Calu3 (cell line): ENCODE measurements at regions not wholly inside any gene's neighbourhood (a gene's known extent, or its start where the extent isn't known, plus 50 kb on each side); places are given as distances from the start of the nearest gene placed in this dataset.

Experiments
- BruUV-seq: library from RNA; stranded (reverse); fragments of 400-500 nt; replicated peaks from 2 replicates; lab custom pipeline; 2021; lab: Mats Ljungman, UMichigan
- CTCF ChIA-PET: fragments of 300-600 bp; sonication (Branson Sonifier 250); formaldehyde crosslinking; loops from one replicate; lab custom pipeline; 2022; ENCODE audit warnings: antibody characterized with exemption; lab: Charles Lee
- DNase-seq: peaks from one replicate; pipeline ENCODE4 v3.0.0; 2022
- H3K27ac Mint-ChIP-seq: one replicate; pipeline ENCODE4 v1.8.0; 2022; ENCODE audit warnings: mixed read lengths; ENCODE audit not compliant: unreplicated experiment
- H3K27me3 Mint-ChIP-seq: one replicate; pipeline ENCODE4 v1.8.0; 2022; ENCODE audit warnings: mixed read lengths; ENCODE audit not compliant: unreplicated experiment
- H3K36me3 Mint-ChIP-seq: one replicate; pipeline ENCODE4 v1.8.0; 2022; ENCODE audit warnings: mild to moderate bottlenecking, moderate library complexity, mixed read lengths; ENCODE audit not compliant: insufficient read depth, unreplicated experiment
- H3K4me1 Mint-ChIP-seq: one replicate; pipeline ENCODE4 v1.8.0; 2022; ENCODE audit warnings: mild to moderate bottlenecking, low read depth, mixed read lengths; ENCODE audit not compliant: unreplicated experiment
- H3K4me3 Mint-ChIP-seq: one replicate; pipeline ENCODE4 v1.8.0; 2022; ENCODE audit warnings: mild to moderate bottlenecking, low read depth, moderate library complexity, mixed read lengths; ENCODE audit not compliant: unreplicated experiment
- H3K9me3 Mint-ChIP-seq: one replicate; pipeline ENCODE4 v1.8.0; 2022; ENCODE audit warnings: low read depth, mixed read lengths; ENCODE audit not compliant: unreplicated experiment
- CTCF ChIP-seq: fragments of 200-600 bp; IDR thresholded peaks from one replicate; pipeline ENCODE4 v1.8.0; 2022; ENCODE audit warnings: antibody characterized with exemption; ENCODE audit not compliant: unreplicated experiment
- intact Hi-C: fragments of 100-400 bp; cut with micrococcal nuclease; formaldehyde crosslinking; loops from one replicate; pipeline ENCODE4 v1.10.0; 2022; ENCODE audit not compliant: unreplicated experiment

GRCh38 chr16:47928008-47928407, 227.8 kb downstream of the ABCC12 start:
- peak; percentile 12 for DNase-seq
- H3K9me3 Mint-ChIP-seq: no peaks in the 10 kb centered on the region
- no peaks in the 10 kb centered on the region for H3K36me3 Mint-ChIP-seq
- H3K27me3 Mint-ChIP-seq: peaks cover 41% of the 10 kb centered on the region
- no TSS peak for BruUV-seq
- intact Hi-C loops: no loop called here
- no peaks in the 10 kb centered on the region for H3K4me1 Mint-ChIP-seq
- CTCF ChIA-PET: no interaction called here
- H3K4me3 Mint-ChIP-seq: no peak overlapping the region
- TF ChIP-seq CTCF: no peak
- no peak overlapping the region for H3K27ac Mint-ChIP-seq

GRCh38 chr16:47927330-47927729, 228.5 kb downstream of the ABCC12 start:
- intact Hi-C loops: no loop called here
- TF ChIP-seq CTCF: no peak
- CTCF ChIA-PET: no interaction called here
- no peak for DNase-seq
- H3K9me3 Mint-ChIP-seq: no peaks in the 10 kb centered on the region
- BruUV-seq: no TSS peak
- H3K27ac Mint-ChIP-seq: no peak overlapping the region
- H3K4me1 Mint-ChIP-seq: no peaks in the 10 kb centered on the region
- no peak overlapping the region for H3K4me3 Mint-ChIP-seq
- H3K36me3 Mint-ChIP-seq: no peaks in the 10 kb centered on the region
- H3K27me3 Mint-ChIP-seq: peaks cover 39% of the 10 kb centered on the region

- no peaks in the 10 kb centered on the region for H3K4me1 Mint-ChIP-seq
- CTCF ChIA-PET: no interaction called here
- peaks cover 31% of the 10 kb centered on the region for H3K27me3 Mint-ChIP-seq
- no peak overlapping the region for H3K27ac Mint-ChIP-seq
- no peaks in the 10 kb centered on the region for H3K36me3 Mint-ChIP-seq
- no TSS peak for BruUV-seq
- DNase-seq: no peak
- H3K9me3 Mint-ChIP-seq: no peaks in the 10 kb centered on the region
- H3K4me3 Mint-ChIP-seq: no peak overlapping the region
- intact Hi-C loops: no loop called here
- no peak for TF ChIP-seq CTCF
Observed at GRCh38 chr16:47925811-47926460, 229.9 kb downstream of the ABCC12 start.

- Mint-ChIP-seq H3K9me3 (no peaks in the 10 kb centered on the region), H3K27me3 (peaks cover 34% of the 10 kb centered on the region), H3K36me3 (no peaks in the 10 kb centered on the region), H3K27ac (no peak overlapping the region), H3K4me1 (no peaks in the 10 kb centered on the region), H3K4me3 (no peak overlapping the region)
- BruUV-seq: no TSS peak
- TF ChIP-seq CTCF: no peak
- intact Hi-C loops: no loop called here
- no peak for DNase-seq
- CTCF ChIA-PET: no interaction called here
Observed at GRCh38 chr16:47924950-47925349, 230.8 kb downstream of the ABCC12 start.
